ENCODE measurements at regions not wholly inside any gene's neighbourhood (a gene's known extent, or its start where the extent isn't known, plus 50 kb on each side); places are given as distances from the start of the nearest gene placed in this dataset.

DNA sequence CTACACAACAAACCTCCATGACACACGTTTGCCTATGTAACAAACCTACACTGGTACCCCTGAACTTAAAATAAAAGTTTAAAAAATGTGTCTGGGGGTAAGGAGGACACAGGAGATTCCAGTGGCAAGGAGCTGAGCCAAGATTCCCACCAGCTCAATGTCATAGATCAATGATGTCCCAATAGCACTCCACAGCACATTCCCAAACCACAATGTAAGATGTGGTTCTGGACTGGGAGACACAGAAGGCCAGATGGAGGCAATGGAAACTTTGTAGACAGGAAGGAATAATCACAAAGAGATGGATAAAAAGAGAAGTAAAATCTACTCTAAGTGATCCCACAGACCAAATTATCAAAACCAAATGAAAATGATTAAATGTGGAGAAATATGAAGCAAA, 312.4 kb upstream of the SOX11 start:
- no peaks in the 10 kb centered on the region for H3K27me3 ChIP-seq (ENCODE audit: insufficient read depth, low read length)
- H3K27ac ChIP-seq (ENCODE audit: low read depth, low read length) = no peak overlapping the region
- no peak overlapping the region for H3K4me2 ChIP-seq (ENCODE audit: insufficient read depth, low read length)
- H3K4me3 ChIP-seq (ENCODE audit: insufficient read depth, low read length) = no peak overlapping the region
- no peak overlapping the region for H2AFZ ChIP-seq (ENCODE audit: low read length)
- H3K36me3 ChIP-seq (ENCODE audit: insufficient read depth, low read length) = no peaks in the 10 kb centered on the region
- H3K9me3 ChIP-seq (ENCODE audit: low read depth, low read length) = peaks cover 3% of the 10 kb centered on the region
- no peaks in the 10 kb centered on the region for H4K20me1 ChIP-seq (ENCODE audit: insufficient read depth, low read length)
- TF ChIP-seq, protein P1, sequence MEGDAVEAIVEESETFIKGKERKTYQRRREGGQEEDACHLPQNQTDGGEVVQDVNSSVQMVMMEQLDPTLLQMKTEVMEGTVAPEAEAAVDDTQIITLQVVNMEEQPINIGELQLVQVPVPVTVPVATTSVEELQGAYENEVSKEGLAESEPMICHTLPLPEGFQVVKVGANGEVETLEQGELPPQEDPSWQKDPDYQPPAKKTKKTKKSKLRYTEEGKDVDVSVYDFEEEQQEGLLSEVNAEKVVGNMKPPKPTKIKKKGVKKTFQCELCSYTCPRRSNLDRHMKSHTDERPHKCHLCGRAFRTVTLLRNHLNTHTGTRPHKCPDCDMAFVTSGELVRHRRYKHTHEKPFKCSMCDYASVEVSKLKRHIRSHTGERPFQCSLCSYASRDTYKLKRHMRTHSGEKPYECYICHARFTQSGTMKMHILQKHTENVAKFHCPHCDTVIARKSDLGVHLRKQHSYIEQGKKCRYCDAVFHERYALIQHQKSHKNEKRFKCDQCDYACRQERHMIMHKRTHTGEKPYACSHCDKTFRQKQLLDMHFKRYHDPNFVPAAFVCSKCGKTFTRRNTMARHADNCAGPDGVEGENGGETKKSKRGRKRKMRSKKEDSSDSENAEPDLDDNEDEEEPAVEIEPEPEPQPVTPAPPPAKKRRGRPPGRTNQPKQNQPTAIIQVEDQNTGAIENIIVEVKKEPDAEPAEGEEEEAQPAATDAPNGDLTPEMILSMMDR (IDR thresholded peaks at IDR 0.05; ENCODE audit: extremely low read depth, low read depth, low read length) = no peak
- DNase-seq (ENCODE audit: insufficient read length, low spot score, missing footprints) = no peak
- H3K4me1 ChIP-seq (ENCODE audit: insufficient read depth, low read length) = no peaks in the 10 kb centered on the region
- no peaks in the 10 kb centered on the region for H3K79me2 ChIP-seq (ENCODE audit: insufficient read depth, low read length)

DNA sequence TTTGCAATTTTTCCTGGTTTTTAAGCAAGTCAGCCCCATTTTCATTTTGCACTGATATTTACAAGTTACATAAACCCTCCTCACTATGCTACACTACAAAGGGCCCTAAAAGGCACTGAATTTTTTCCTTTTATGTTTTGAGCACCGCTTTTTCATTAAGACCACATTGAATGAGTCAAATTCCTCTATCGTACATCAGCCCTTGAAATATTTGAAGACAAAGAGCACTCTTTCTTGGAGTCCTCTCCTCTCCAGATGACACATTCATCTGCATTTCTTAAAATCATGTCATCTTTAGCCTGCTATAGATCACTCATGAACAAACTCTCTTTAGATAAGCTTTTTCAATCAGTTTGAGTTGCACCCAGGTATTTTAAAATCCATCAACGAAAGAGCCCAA, 306.6 kb upstream of the SOX11 start:
- Histone ChIP-seq H3K4me2 (ENCODE audit: insufficient read depth, low read length) (no peak overlapping the region), H3K4me1 (ENCODE audit: insufficient read depth, low read length) (no peaks in the 10 kb centered on the region), H2AFZ (ENCODE audit: low read length) (no peak overlapping the region), H3K36me3 (ENCODE audit: insufficient read depth, low read length) (no peaks in the 10 kb centered on the region), H3K4me3 (ENCODE audit: insufficient read depth, low read length) (no peak overlapping the region), H3K27ac (ENCODE audit: low read depth, low read length) (no peak overlapping the region), H4K20me1 (ENCODE audit: insufficient read depth, low read length) (no peaks in the 10 kb centered on the region), H3K79me2 (ENCODE audit: insufficient read depth, low read length) (no peaks in the 10 kb centered on the region), H3K9me3 (ENCODE audit: low read depth, low read length) (peaks cover 3% of the 10 kb centered on the region), H3K27me3 (ENCODE audit: insufficient read depth, low read length) (no peaks in the 10 kb centered on the region)
- DNase-seq (ENCODE audit: insufficient read length, low spot score, missing footprints) = no peak
- TF ChIP-seq, protein P1 (IDR thresholded peaks at IDR 0.05; ENCODE audit: extremely low read depth, low read depth, low read length) = no peak

DNA sequence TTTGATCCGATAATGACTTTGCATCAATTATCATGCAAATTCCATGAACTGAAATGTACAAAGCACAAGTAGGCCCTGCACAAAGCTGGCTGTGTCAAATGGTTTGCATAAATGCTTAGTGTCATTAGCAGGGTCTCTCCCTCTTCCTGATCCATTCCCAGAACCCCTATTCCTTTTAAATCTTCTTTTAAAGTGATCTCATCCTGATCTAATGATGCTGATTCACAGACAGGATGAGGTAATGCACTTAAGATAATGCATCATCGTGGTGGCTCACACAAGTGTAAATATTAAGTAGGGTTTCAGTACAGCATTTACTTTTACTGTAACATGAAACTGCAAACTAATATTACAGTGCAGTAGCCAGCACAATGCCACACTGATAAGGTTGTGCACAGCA, 304.8 kb upstream of the SOX11 start:
- no peak for DNase-seq (ENCODE audit: insufficient read length, low spot score, missing footprints)
- Histone ChIP-seq H2AFZ (ENCODE audit: low read length) (no peak overlapping the region), H3K4me1 (ENCODE audit: insufficient read depth, low read length) (no peaks in the 10 kb centered on the region), H3K9me3 (ENCODE audit: low read depth, low read length) (peaks cover 3% of the 10 kb centered on the region), H3K4me3 (ENCODE audit: insufficient read depth, low read length) (no peak overlapping the region), H3K27ac (ENCODE audit: low read depth, low read length) (no peak overlapping the region), H4K20me1 (ENCODE audit: insufficient read depth, low read length) (no peaks in the 10 kb centered on the region), H3K27me3 (ENCODE audit: insufficient read depth, low read length) (no peaks in the 10 kb centered on the region), H3K79me2 (ENCODE audit: insufficient read depth, low read length) (no peaks in the 10 kb centered on the region), H3K36me3 (ENCODE audit: insufficient read depth, low read length) (no peaks in the 10 kb centered on the region), H3K4me2 (ENCODE audit: insufficient read depth, low read length) (no peak overlapping the region)
- TF ChIP-seq, protein P1 (IDR thresholded peaks at IDR 0.05; ENCODE audit: extremely low read depth, low read depth, low read length) = no peak

DNA sequence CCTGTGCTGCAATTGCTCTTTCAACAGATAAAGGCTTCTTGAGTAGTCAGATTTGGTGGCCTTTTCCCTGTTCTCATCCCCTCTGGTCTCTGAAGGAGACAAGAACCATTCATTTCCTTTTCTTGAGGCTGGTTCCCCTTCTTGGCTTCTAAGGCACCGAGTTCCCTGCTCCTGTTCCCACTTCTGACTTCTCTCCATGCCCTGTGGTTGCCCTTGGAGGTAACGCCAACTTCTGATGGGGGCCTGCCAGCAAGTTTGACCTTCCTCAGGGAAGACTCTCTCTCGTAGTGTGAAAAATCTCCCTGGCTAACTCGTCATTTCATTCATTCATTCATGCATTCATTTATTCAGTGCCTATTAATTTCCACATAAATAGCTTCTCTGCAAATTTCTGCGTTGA, 302.4 kb upstream of the SOX11 start:
- TF ChIP-seq, protein P1 (IDR thresholded peaks at IDR 0.05; ENCODE audit: extremely low read depth, low read depth, low read length) = no peak
- Histone ChIP-seq H3K79me2 (ENCODE audit: insufficient read depth, low read length) (no peaks in the 10 kb centered on the region), H3K36me3 (ENCODE audit: insufficient read depth, low read length) (no peaks in the 10 kb centered on the region), H4K20me1 (ENCODE audit: insufficient read depth, low read length) (no peaks in the 10 kb centered on the region), H3K4me2 (ENCODE audit: insufficient read depth, low read length) (no peak overlapping the region), H3K4me3 (ENCODE audit: insufficient read depth, low read length) (no peak overlapping the region), H3K4me1 (ENCODE audit: insufficient read depth, low read length) (no peaks in the 10 kb centered on the region), H3K27me3 (ENCODE audit: insufficient read depth, low read length) (no peaks in the 10 kb centered on the region), H3K27ac (ENCODE audit: low read depth, low read length) (no peak overlapping the region), H2AFZ (ENCODE audit: low read length) (no peak overlapping the region), H3K9me3 (ENCODE audit: low read depth, low read length) (no peaks in the 10 kb centered on the region)
- DNase-seq (ENCODE audit: insufficient read length, low spot score, missing footprints) = no peak
